Activated CD4-positive, alpha-beta T cell treated with anti-CD3 and anti-CD28 coated beads, Interleukin-10, Interleukin-2, amounts not matched to agents 100 ng/mL and 50 ng/mL, durations not matched to agents 16 hours and 8 hours (primary cell): ENCODE measurements at regions not wholly inside any gene's neighbourhood (a gene's known extent, or its start where the extent isn't known, plus 50 kb on each side); places are given as distances from the start of the nearest gene placed in this dataset.

Experiments
- DNase-seq: peaks from one replicate; pipeline ENCODE4 v3.0.0-alpha.2; 2020

- DNase-seq, result no peak
Measured at GRCh38 chr9:38118862-38119438, 49.9 kb upstream of the SHB start.
